ENCODE measurements at regions not wholly inside any gene's neighbourhood (a gene's known extent, or its start where the extent isn't known, plus 50 kb on each side); places are given as distances from the start of the nearest gene placed in this dataset.
A peak's percentile ranks its signal among the peaks of the same experiment; 100 is the strongest.

DNA sequence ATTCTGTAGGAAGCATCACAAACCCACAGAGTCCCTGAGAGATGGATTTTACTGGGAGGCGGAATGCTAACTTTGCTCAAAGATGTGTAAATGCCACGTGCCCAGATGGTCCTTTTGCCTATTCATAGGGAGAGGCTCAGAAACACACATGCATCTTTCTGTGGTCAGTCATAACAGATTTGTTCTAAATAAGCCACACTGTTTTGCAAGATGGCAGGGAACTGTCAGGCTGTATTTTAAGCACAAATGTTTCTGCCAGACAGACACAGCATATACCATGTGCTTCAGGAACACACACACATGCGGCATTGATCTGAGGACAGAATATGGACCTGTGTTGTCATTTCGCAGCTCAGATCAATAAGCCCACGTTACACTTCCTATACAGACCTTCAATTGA is 312.0 kb downstream of the GPD2 start:
- no peak overlapping the region for H3K4me3 ChIP-seq
- DNase-seq (ENCODE audit: low spot score): no peak
- H3F3A ChIP-seq (replicated peaks; ENCODE audit: low read depth): no peaks in the 10 kb centered on the region
- peaks cover 20% of the 10 kb centered on the region for H3K4me1 ChIP-seq (ENCODE audit: insufficient read depth)
- H2AFZ ChIP-seq: peak overlapping the region; percentile 80; the same call in 1 of the 2 replicates
- H4K20me1 ChIP-seq (replicated peaks; ENCODE audit: insufficient read depth): no peaks in the 10 kb centered on the region
- no peak overlapping the region for H3K27ac ChIP-seq (ENCODE audit: low read depth)
- H3K27me3 ChIP-seq (ENCODE audit: insufficient read depth): no peaks in the 10 kb centered on the region
- H3K79me2 ChIP-seq (replicated peaks; ENCODE audit: insufficient read depth): no peaks in the 10 kb centered on the region
- Mint-ChIP-seq H3K9me3 (no peaks in the 10 kb centered on the region), H3K27ac (no peak overlapping the region), H3K36me3 (ENCODE audit: low read depth) (no peaks in the 10 kb centered on the region), H3K4me1 (peaks cover 27% of the 10 kb centered on the region), H3K4me3 (no peak overlapping the region), H3K27me3 (ENCODE audit: insufficient read depth, low read depth, poor library complexity) (no peaks in the 10 kb centered on the region)
- no peaks in the 10 kb centered on the region for H3K36me3 ChIP-seq (ENCODE audit: insufficient read depth)
- no peak for ATAC-seq
- H3K4me2 ChIP-seq: no peak overlapping the region
- H3K9me2 ChIP-seq (ENCODE audit: insufficient read depth): no peaks in the 10 kb centered on the region; the same call in 1 of the 2 replicates
- TF ChIP-seq EZH2 (IDR thresholded peaks at IDR 0.05; ENCODE audit: low read depth, unreplicated experiment) (no peak), NANOG (IDR thresholded peaks at IDR 0.05; ENCODE audit: borderline replicate concordance) (no peak), ZNF331 (CRISPR knock-in tag; IDR thresholded peaks at IDR 0.05; ENCODE audit: low read depth) (no peak), CREB1 (CRISPR knock-in tag; IDR thresholded peaks at IDR 0.05; ENCODE audit: low read depth) (no peak), ZNF114 (CRISPR knock-in tag; IDR thresholded peaks at IDR 0.05) (no peak), STAT1 (IDR thresholded peaks at IDR 0.05; ENCODE audit: unreplicated experiment) (no peak), JUNB (IDR thresholded peaks at IDR 0.05; ENCODE audit: unreplicated experiment) (no peak), POLR2AphosphoS5 (IDR thresholded peaks at IDR 0.05; ENCODE audit: low read depth) (no peak), EZH2phosphoT487 (IDR thresholded peaks at IDR 0.05; ENCODE audit: unreplicated experiment) (no peak)
- TF ChIP-seq, protein P1, sequence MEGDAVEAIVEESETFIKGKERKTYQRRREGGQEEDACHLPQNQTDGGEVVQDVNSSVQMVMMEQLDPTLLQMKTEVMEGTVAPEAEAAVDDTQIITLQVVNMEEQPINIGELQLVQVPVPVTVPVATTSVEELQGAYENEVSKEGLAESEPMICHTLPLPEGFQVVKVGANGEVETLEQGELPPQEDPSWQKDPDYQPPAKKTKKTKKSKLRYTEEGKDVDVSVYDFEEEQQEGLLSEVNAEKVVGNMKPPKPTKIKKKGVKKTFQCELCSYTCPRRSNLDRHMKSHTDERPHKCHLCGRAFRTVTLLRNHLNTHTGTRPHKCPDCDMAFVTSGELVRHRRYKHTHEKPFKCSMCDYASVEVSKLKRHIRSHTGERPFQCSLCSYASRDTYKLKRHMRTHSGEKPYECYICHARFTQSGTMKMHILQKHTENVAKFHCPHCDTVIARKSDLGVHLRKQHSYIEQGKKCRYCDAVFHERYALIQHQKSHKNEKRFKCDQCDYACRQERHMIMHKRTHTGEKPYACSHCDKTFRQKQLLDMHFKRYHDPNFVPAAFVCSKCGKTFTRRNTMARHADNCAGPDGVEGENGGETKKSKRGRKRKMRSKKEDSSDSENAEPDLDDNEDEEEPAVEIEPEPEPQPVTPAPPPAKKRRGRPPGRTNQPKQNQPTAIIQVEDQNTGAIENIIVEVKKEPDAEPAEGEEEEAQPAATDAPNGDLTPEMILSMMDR (conservative IDR thresholded peaks at IDR 0.05; ENCODE audit: low read depth in 2 of 2): no peak
- TF ChIP-seq, protein P2, sequence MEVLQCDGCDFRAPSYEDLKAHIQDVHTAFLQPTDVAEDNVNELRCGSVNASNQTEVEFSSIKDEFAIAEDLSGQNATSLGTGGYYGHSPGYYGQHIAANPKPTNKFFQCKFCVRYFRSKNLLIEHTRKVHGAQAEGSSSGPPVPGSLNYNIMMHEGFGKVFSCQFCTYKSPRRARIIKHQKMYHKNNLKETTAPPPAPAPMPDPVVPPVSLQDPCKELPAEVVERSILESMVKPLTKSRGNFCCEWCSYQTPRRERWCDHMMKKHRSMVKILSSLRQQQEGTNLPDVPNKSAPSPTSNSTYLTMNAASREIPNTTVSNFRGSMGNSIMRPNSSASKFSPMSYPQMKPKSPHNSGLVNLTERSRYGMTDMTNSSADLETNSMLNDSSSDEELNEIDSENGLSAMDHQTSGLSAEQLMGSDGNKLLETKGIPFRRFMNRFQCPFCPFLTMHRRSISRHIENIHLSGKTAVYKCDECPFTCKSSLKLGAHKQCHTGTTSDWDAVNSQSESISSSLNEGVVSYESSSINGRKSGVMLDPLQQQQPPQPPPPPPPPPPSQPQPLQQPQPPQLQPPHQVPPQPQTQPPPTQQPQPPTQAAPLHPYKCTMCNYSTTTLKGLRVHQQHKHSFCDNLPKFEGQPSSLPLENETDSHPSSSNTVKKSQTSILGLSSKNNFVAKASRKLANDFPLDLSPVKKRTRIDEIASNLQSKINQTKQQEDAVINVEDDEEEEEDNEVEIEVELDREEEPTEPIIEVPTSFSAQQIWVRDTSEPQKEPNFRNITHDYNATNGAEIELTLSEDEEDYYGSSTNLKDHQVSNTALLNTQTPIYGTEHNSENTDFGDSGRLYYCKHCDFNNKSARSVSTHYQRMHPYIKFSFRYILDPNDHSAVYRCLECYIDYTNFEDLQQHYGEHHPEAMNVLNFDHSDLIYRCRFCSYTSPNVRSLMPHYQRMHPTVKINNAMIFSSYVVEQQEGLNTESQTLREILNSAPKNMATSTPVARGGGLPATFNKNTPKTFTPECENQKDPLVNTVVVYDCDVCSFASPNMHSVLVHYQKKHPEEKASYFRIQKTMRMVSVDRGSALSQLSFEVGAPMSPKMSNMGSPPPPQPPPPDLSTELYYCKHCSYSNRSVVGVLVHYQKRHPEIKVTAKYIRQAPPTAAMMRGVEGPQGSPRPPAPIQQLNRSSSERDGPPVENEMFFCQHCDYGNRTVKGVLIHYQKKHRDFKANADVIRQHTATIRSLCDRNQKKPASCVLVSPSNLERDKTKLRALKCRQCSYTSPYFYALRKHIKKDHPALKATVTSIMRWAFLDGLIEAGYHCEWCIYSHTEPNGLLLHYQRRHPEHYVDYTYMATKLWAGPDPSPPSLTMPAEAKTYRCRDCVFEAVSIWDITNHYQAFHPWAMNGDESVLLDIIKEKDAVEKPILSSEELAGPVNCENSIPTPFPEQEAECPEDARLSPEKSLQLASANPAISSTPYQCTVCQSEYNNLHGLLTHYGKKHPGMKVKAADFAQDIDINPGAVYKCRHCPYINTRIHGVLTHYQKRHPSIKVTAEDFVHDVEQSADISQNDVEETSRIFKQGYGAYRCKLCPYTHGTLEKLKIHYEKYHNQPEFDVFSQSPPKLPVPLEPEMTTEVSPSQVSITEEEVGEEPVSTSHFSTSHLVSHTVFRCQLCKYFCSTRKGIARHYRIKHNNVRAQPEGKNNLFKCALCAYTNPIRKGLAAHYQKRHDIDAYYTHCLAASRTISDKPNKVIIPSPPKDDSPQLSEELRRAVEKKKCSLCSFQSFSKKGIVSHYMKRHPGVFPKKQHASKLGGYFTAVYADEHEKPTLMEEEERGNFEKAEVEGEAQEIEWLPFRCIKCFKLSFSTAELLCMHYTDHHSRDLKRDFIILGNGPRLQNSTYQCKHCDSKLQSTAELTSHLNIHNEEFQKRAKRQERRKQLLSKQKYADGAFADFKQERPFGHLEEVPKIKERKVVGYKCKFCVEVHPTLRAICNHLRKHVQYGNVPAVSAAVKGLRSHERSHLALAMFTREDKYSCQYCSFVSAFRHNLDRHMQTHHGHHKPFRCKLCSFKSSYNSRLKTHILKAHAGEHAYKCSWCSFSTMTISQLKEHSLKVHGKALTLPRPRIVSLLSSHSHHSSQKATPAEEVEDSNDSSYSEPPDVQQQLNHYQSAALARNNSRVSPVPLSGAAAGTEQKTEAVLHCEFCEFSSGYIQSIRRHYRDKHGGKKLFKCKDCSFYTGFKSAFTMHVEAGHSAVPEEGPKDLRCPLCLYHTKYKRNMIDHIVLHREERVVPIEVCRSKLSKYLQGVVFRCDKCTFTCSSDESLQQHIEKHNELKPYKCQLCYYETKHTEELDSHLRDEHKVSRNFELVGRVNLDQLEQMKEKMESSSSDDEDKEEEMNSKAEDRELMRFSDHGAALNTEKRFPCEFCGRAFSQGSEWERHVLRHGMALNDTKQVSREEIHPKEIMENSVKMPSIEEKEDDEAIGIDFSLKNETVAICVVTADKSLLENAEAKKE (CRISPR knock-in tag; IDR thresholded peaks at IDR 0.05): no peak
- TF ChIP-seq, protein P3, sequence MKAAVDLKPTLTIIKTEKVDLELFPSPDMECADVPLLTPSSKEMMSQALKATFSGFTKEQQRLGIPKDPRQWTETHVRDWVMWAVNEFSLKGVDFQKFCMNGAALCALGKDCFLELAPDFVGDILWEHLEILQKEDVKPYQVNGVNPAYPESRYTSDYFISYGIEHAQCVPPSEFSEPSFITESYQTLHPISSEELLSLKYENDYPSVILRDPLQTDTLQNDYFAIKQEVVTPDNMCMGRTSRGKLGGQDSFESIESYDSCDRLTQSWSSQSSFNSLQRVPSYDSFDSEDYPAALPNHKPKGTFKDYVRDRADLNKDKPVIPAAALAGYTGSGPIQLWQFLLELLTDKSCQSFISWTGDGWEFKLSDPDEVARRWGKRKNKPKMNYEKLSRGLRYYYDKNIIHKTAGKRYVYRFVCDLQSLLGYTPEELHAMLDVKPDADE (IDR thresholded peaks at IDR 0.05): no peak
- TF ChIP-seq, protein P4, sequence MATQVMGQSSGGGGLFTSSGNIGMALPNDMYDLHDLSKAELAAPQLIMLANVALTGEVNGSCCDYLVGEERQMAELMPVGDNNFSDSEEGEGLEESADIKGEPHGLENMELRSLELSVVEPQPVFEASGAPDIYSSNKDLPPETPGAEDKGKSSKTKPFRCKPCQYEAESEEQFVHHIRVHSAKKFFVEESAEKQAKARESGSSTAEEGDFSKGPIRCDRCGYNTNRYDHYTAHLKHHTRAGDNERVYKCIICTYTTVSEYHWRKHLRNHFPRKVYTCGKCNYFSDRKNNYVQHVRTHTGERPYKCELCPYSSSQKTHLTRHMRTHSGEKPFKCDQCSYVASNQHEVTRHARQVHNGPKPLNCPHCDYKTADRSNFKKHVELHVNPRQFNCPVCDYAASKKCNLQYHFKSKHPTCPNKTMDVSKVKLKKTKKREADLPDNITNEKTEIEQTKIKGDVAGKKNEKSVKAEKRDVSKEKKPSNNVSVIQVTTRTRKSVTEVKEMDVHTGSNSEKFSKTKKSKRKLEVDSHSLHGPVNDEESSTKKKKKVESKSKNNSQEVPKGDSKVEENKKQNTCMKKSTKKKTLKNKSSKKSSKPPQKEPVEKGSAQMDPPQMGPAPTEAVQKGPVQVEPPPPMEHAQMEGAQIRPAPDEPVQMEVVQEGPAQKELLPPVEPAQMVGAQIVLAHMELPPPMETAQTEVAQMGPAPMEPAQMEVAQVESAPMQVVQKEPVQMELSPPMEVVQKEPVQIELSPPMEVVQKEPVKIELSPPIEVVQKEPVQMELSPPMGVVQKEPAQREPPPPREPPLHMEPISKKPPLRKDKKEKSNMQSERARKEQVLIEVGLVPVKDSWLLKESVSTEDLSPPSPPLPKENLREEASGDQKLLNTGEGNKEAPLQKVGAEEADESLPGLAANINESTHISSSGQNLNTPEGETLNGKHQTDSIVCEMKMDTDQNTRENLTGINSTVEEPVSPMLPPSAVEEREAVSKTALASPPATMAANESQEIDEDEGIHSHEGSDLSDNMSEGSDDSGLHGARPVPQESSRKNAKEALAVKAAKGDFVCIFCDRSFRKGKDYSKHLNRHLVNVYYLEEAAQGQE (IDR thresholded peaks at IDR 0.05; ENCODE audit: unreplicated experiment): no peak
